H1 (cell line): ENCODE measurements at regions not wholly inside any gene's neighbourhood (a gene's known extent, or its start where the extent isn't known, plus 50 kb on each side); places are given as distances from the start of the nearest gene placed in this dataset.

Experiments used
- CTBP2 ChIP-seq: IDR thresholded peaks from 2 replicates; pipeline ENCODE4 v1.7.0; 2011; ENCODE audit warnings: borderline replicate concordance, mild to moderate bottlenecking, moderate library complexity, mixed read lengths, low read length; ENCODE audit not compliant: insufficient read depth, insufficient read length
- HDAC6 ChIP-seq: IDR thresholded peaks from one replicate; pipeline ENCODE4 v1.7.1; 2012; ENCODE audit warnings: low read depth, mild to moderate bottlenecking, inconsistent platforms, low read length, moderate library complexity
- PHF8 ChIP-seq: fragments of 200-600 bp; sonication (generic); conservative IDR thresholded peaks from 2 replicates; pipeline ENCODE4 v1.7.1; 2012; ENCODE audit warnings: low read depth, mild to moderate bottlenecking, inconsistent platforms, low read length, moderate library complexity
- POLR2A ChIP-seq, 2 experiments: IDR thresholded peaks; 1 replicate in 1 of 2; 2 replicates in 1 of 2; pipeline ENCODE4 v1.6.1; 2011; ENCODE audit warnings: low read depth in 2 of 2, low read length in 2 of 2, mild to moderate bottlenecking in 2 of 2; ENCODE audit errors: control extremely low read depth in 1 of 2
- TEAD4 ChIP-seq: IDR thresholded peaks from 2 replicates; pipeline ENCODE4 v1.6.1; 2012; ENCODE audit warnings: low read depth, low read length, inconsistent platforms, mixed read lengths

GRCh38 chr10:120180160-120180559 is 276.9 kb upstream of the PLPP4 start (continued):
- no peak for TF ChIP-seq CTBP2
- no peak for TF ChIP-seq POLR2A (IDR thresholded peaks at IDR 0.05; ENCODE audit: control extremely low read depth in 1 of 2, low read depth in 2 of 2, low read length in 2 of 2)
- no peak for TF ChIP-seq PHF8
- TF ChIP-seq HDAC6 = no peak
- no peak for TF ChIP-seq TEAD4
